SU-DHL-6 (cell line): ENCODE measurements at regions not wholly inside any gene's neighbourhood (a gene's known extent, or its start where the extent isn't known, plus 50 kb on each side); places are given as distances from the start of the nearest gene placed in this dataset.

Experiments used
- CTCF ChIP-seq: fragments of 200-600 bp; sonication (generic); IDR thresholded peaks from one replicate; pipeline ENCODE4 v1.5.1; 2017; ENCODE audit warnings: antibody characterized with exemption, mild to moderate bottlenecking, low read length, moderate library complexity; ENCODE audit not compliant: insufficient read depth, poor library complexity, severe bottlenecking
- EZH2phosphoT487 ChIP-seq: fragments of 200-600 bp; sonication (generic), shearing (Covaris generic); conservative IDR thresholded peaks from 2 replicates; pipeline ENCODE4 v1.6.1; 2018; ENCODE audit warnings: mild to moderate bottlenecking, antibody characterized with exemption, low read length, moderate library complexity, mixed read lengths

- no peak for TF ChIP-seq CTCF
- no peak for TF ChIP-seq EZH2phosphoT487
Measured at GRCh38 chr12:116338064-116338846, 60.8 kb upstream of the MED13L start.
